IMR-90 (cell line): ENCODE measurements at regions not wholly inside any gene's neighbourhood (a gene's known extent, or its start where the extent isn't known, plus 50 kb on each side); places are given as distances from the start of the nearest gene placed in this dataset.

Source experiments
- ATAC-seq: fragments of 200-7000 bp; cut with Tn5 transposase; 2 replicates; pipeline ENCODE4 v1.9.1; 2020; ENCODE audit warnings: low read depth, mild to moderate bottlenecking, moderate library complexity
- BruUV-seq: library from RNA; stranded (reverse); fragments of 400-500 nt; replicated peaks from 2 replicates; lab custom pipeline; 2021; lab: Mats Ljungman, UMichigan
- CTCF ChIA-PET: fragments of 300-600 bp; formaldehyde crosslinking; extraction: SDS; loops from one replicate; lab custom pipeline; 2021; ENCODE audit warnings: antibody characterized with exemption; lab: Yijun Ruan, JAX
- POLR2A ChIA-PET: fragments of 300-600 bp; sonication (Branson Sonifier 250); formaldehyde crosslinking; loops from one replicate; lab custom pipeline; 2022; ENCODE audit warnings: antibody characterized with exemption; ENCODE audit not compliant: unreplicated experiment; lab: Charles Lee
- DNase-seq: peaks from one replicate; pipeline ENCODE4 v3.0.0; 2013
- H2AFZ ChIP-seq: replicated peaks from 2 replicates; pipeline ENCODE3; 2013; ENCODE audit warnings: low read length, mild to moderate bottlenecking; ENCODE audit not compliant: poor library complexity
- H2AK5ac ChIP-seq: 2 replicates; pipeline ENCODE4 v1.6.1; 2013; ENCODE audit warnings: low read depth, low read length, inconsistent platforms
- H2AK9ac ChIP-seq: replicated peaks from 2 replicates; pipeline ENCODE3; 2013; ENCODE audit warnings: mild to moderate bottlenecking, low read depth, low read length, moderate library complexity; ENCODE audit not compliant: poor library complexity
- H2BK120ac ChIP-seq: 2 replicates; pipeline ENCODE4 v1.6.1; 2013; ENCODE audit warnings: low read depth, low read length, inconsistent platforms
- H2BK15ac ChIP-seq: 3 replicates; pipeline ENCODE4 v1.6.1; 2013; ENCODE audit warnings: low read depth, low read length, inconsistent platforms
- H2BK20ac ChIP-seq: 2 replicates; pipeline ENCODE4 v1.6.1; 2013; ENCODE audit warnings: low read depth, mild to moderate bottlenecking, inconsistent platforms, low read length, moderate library complexity
- H2BK5ac ChIP-seq: 2 replicates; pipeline ENCODE4 v1.6.1; 2013; ENCODE audit warnings: mild to moderate bottlenecking, low read depth, low read length, inconsistent platforms; ENCODE audit not compliant: poor library complexity, severe bottlenecking
- H3K14ac ChIP-seq: replicated peaks from 2 replicates; pipeline ENCODE4 v1.6.1; 2013; ENCODE audit warnings: low read depth, low read length, inconsistent platforms
- H3K18ac ChIP-seq: 2 replicates; pipeline ENCODE4 v1.6.1; 2013; ENCODE audit warnings: low read depth, low read length, control low read depth
- H3K23ac ChIP-seq: 2 replicates; pipeline ENCODE4 v1.6.1; 2013; ENCODE audit warnings: low read depth, low read length, inconsistent platforms
- H3K27ac ChIP-seq: 2 replicates; pipeline ENCODE4 v1.5.1; 2013; ENCODE audit warnings: mild to moderate bottlenecking, control low read depth, low read length; ENCODE audit not compliant: insufficient read depth
- H3K27me3 ChIP-seq: 2 replicates; pipeline ENCODE4 v1.6.1; 2013; ENCODE audit warnings: low read length; ENCODE audit not compliant: control insufficient read depth, insufficient read depth
- H3K36me3 ChIP-seq: 2 replicates; pipeline ENCODE4 v1.6.1; 2013; ENCODE audit warnings: low read length, mixed read lengths; ENCODE audit not compliant: control insufficient read depth, insufficient read depth
- H3K4ac ChIP-seq: 2 replicates; pipeline ENCODE4 v1.6.1; 2013; ENCODE audit warnings: low read depth, low read length, inconsistent platforms
- H3K4me1 ChIP-seq: 2 replicates; pipeline ENCODE4 v1.6.1; 2013; ENCODE audit warnings: low read length, mixed read lengths; ENCODE audit not compliant: control insufficient read depth, insufficient read depth
- H3K4me2 ChIP-seq: 2 replicates; pipeline ENCODE4 v1.6.1; 2013; ENCODE audit warnings: low read depth, mild to moderate bottlenecking, control low read depth, low read length, moderate library complexity
- H3K4me3 ChIP-seq: 2 replicates; pipeline ENCODE4 v1.5.1; 2013; ENCODE audit warnings: low read depth, mild to moderate bottlenecking, control low read depth, low read length, moderate library complexity; ENCODE audit not compliant: insufficient read depth
- H3K56ac ChIP-seq: 2 replicates; pipeline ENCODE4 v1.6.1; 2013; ENCODE audit warnings: low read length, inconsistent platforms; ENCODE audit not compliant: insufficient read depth; ENCODE audit errors: extremely low read depth
- H3K79me1 ChIP-seq, 2 experiments: 2 replicates each; pipeline ENCODE4 v1.6.1; 2013; ENCODE audit warnings: low read length in 2 of 2, inconsistent platforms in 1 of 2, low read depth in 1 of 2
- H3K9ac ChIP-seq: 2 replicates; pipeline ENCODE4 v1.6.1; 2013; ENCODE audit warnings: low read depth, low read length, control low read depth
- H3K9me1 ChIP-seq: 2 replicates; pipeline ENCODE4 v1.6.1; 2013; ENCODE audit warnings: low read length, inconsistent platforms; ENCODE audit not compliant: insufficient read depth
- H3K9me3 ChIP-seq: 2 replicates; pipeline ENCODE4 v1.6.1; 2013; ENCODE audit warnings: low read length; ENCODE audit not compliant: control insufficient read depth, insufficient read depth
- H4K20me1 ChIP-seq: 2 replicates; pipeline ENCODE4 v1.6.1; 2013; ENCODE audit warnings: low read length, inconsistent platforms; ENCODE audit not compliant: insufficient read depth
- H4K5ac ChIP-seq: 2 replicates; pipeline ENCODE4 v1.6.1; 2013; ENCODE audit warnings: mild to moderate bottlenecking, low read depth, low read length, control low read depth
- H4K8ac ChIP-seq, 2 experiments: 2 replicates each; pipeline ENCODE4 v1.6.1; 2013; ENCODE audit warnings: low read depth in 2 of 2, low read length in 2 of 2, control low read depth in 1 of 2, inconsistent platforms in 1 of 2
- H4K91ac ChIP-seq: 2 replicates; pipeline ENCODE4 v1.6.1; 2013; ENCODE audit warnings: low read depth, low read length, inconsistent platforms; ENCODE audit not compliant: insufficient read depth
- BHLHE40 ChIP-seq: fragments of 150-350 bp; IDR thresholded peaks from 2 replicates; pipeline ENCODE4 v1.6.1; 2016; ENCODE audit warnings: mild to moderate bottlenecking, low read depth, low read length
- CEBPB ChIP-seq: IDR thresholded peaks from 2 replicates; pipeline ENCODE4 v1.6.1; 2012; ENCODE audit warnings: low read depth, low read length, improper control_type of control experiment
- CHD1 ChIP-seq: IDR thresholded peaks from 2 replicates; pipeline ENCODE4 v1.6.1; 2012; ENCODE audit warnings: low read depth, low read length, improper control_type of control experiment
- CTCF ChIP-seq: conservative IDR thresholded peaks from 2 replicates; pipeline ENCODE4 v1.5.1; 2012; ENCODE audit warnings: mild to moderate bottlenecking, low read depth, low read length, improper control_type of control experiment
- ELK1 ChIP-seq: fragments of 150-350 bp; IDR thresholded peaks from 2 replicates; pipeline ENCODE4 v1.6.1; 2016; ENCODE audit warnings: low read depth, mild to moderate bottlenecking, low read length, moderate library complexity, borderline replicate concordance
- FOS ChIP-seq: fragments of 150-350 bp; IDR thresholded peaks from 2 replicates; pipeline ENCODE4 v1.6.1; 2016; ENCODE audit warnings: low read depth, low read length
- MAFK ChIP-seq: IDR thresholded peaks from 2 replicates; pipeline ENCODE4 v1.6.1; 2012; ENCODE audit warnings: low read depth, low read length, improper control_type of control experiment
- MAZ ChIP-seq: IDR thresholded peaks from 2 replicates; pipeline ENCODE4 v1.6.1; 2012; ENCODE audit warnings: low read depth, mild to moderate bottlenecking, low read length, improper control_type of control experiment, moderate library complexity, borderline replicate concordance
- MXI1 ChIP-seq: IDR thresholded peaks from 2 replicates; pipeline ENCODE4 v1.6.1; 2012; ENCODE audit warnings: low read depth, mild to moderate bottlenecking, low read length, moderate library complexity, borderline replicate concordance
- NFE2L2 ChIP-seq: fragments of 150-350 bp; IDR thresholded peaks from 2 replicates; pipeline ENCODE4 v1.6.1; 2016; ENCODE audit warnings: low read depth, mild to moderate bottlenecking, low read length
- POLR2A ChIP-seq: IDR thresholded peaks from 2 replicates; pipeline ENCODE4 v1.6.1; 2012; ENCODE audit warnings: mild to moderate bottlenecking, low read depth, low read length
- RAD21 ChIP-seq: IDR thresholded peaks from 2 replicates; pipeline ENCODE4 v1.6.1; 2012; ENCODE audit warnings: low read length, improper control_type of control experiment
- RCOR1 ChIP-seq: IDR thresholded peaks from 2 replicates; pipeline ENCODE4 v1.6.1; 2012; ENCODE audit warnings: mild to moderate bottlenecking, low read length, improper control_type of control experiment; ENCODE audit not compliant: insufficient replicate concordance
- RFX5 ChIP-seq: IDR thresholded peaks from 2 replicates; pipeline ENCODE4 v1.8.0; 2012; ENCODE audit warnings: low read depth, mild to moderate bottlenecking, low read length, moderate library complexity
- SMC3 ChIP-seq: fragments of 150-350 bp; IDR thresholded peaks from 2 replicates; pipeline ENCODE4 v1.6.1; 2016; ENCODE audit warnings: low read depth, mild to moderate bottlenecking, antibody characterized with exemption, low read length, moderate library complexity
- USF2 ChIP-seq: fragments of 150-350 bp; IDR thresholded peaks from 2 replicates; pipeline ENCODE4 v1.6.1; 2017; ENCODE audit warnings: mild to moderate bottlenecking, antibody characterized with exemption, low read length, low read depth
- WGBS, 2 experiments: methylation state at CpG; one replicate each; pipeline versions ENCODE4 v1.1.5 to v1.1.7; 2013; ENCODE audit warnings: missing lambda C conversion rate in 2 of 2; ENCODE audit not compliant: insufficient read length in 1 of 2; ENCODE audit errors: extremely low coverage in 2 of 2; 5-methylcytosine and 5-hydroxymethylcytosine counted together
- dilution Hi-C: fragments of 300-500 bp; cut with HindIII; formaldehyde crosslinking; loops from one replicate; pipeline ENCODE4 v1.14.3; 2018; ENCODE audit warnings: low sequenced_read_pairs; ENCODE audit not compliant: unreplicated experiment
- in situ Hi-C: fragments of 300-500 bp; cut with MboI; formaldehyde crosslinking; loops from 3 replicates; pipeline ENCODE4 v1.14.3; 2019; ENCODE audit warnings: low sequenced_read_pairs, inconsistent platforms, mixed read lengths
- intact Hi-C: fragments of 100-400 bp; cut with micrococcal nuclease; formaldehyde crosslinking; loops from 2 replicates; pipeline ENCODE4 v1.10.0; 2022

GRCh38 chr18:2053490-2054089 lies 517.7 kb downstream of the METTL4 start:
- ChIA-PET CTCF (no interaction called here), POLR2A (interaction anchor here (0.7 kb wide), 1 partner anchor 53 kb away, joined by 12 read pairs; no protein-coding TSS in a partner anchor)
- H3K27me3 ChIP-seq = no peaks in the 10 kb centered on the region
- no peak overlapping the region for H4K91ac ChIP-seq
- dilution Hi-C loops = no loop called here
- intact Hi-C loops = no loop called here
- H2BK5ac ChIP-seq = no peak overlapping the region
- ATAC-seq (no peak), DNase-seq (no peak)
- H3K4ac ChIP-seq = no peak overlapping the region
- no TSS peak for BruUV-seq
- H3K56ac ChIP-seq = no peak overlapping the region
- no peaks in the 10 kb centered on the region for H4K20me1 ChIP-seq
- H3K9me1 ChIP-seq = no peaks in the 10 kb centered on the region
- no peaks in the 10 kb centered on the region for H3K36me3 ChIP-seq
- H2BK15ac ChIP-seq = no peak overlapping the region
- no peak overlapping the region for H3K27ac ChIP-seq
- H2BK20ac ChIP-seq = no peak overlapping the region
- no peak overlapping the region for H3K23ac ChIP-seq
- no peak overlapping the region for H2AFZ ChIP-seq
- no peak overlapping the region for H4K8ac ChIP-seq
- H3K9ac ChIP-seq = no peak overlapping the region
- no peak overlapping the region for H2BK120ac ChIP-seq
- H4K5ac ChIP-seq = no peak overlapping the region
- no peak overlapping the region for H3K14ac ChIP-seq
- no peak overlapping the region for H2AK5ac ChIP-seq
- no peak overlapping the region for H3K4me3 ChIP-seq
- TF ChIP-seq FOS (no peak), CHD1 (no peak), CTCF (no peak), MAFK (no peak), POLR2A (no peak), NFE2L2 (no peak), BHLHE40 (no peak), USF2 (no peak), MXI1 (no peak), ELK1 (no peak), RFX5 (no peak), RCOR1 (no peak), SMC3 (no peak), MAZ (no peak), CEBPB (no peak), RAD21 (no peak)
- no peaks in the 10 kb centered on the region for H3K4me1 ChIP-seq
- H3K9me3 ChIP-seq = peaks cover 2% of the 10 kb centered on the region; the same call in 1 of the 2 replicates
- H3K4me2 ChIP-seq = no peak overlapping the region
- H3K18ac ChIP-seq = no peak overlapping the region
- no CpG with 5 or more reads among the region's 3 CpGs for WGBS, 2 experiments
- in situ Hi-C loops = no loop called here
- H2AK9ac ChIP-seq = no peak overlapping the region
- no peaks in the 10 kb centered on the region for H3K79me1 ChIP-seq
